Astrocyte (in vitro differentiated cells and primary cell): ENCODE measurements at regions not wholly inside any gene's neighbourhood (a gene's known extent, or its start where the extent isn't known, plus 50 kb on each side); places are given as distances from the start of the nearest gene placed in this dataset.

Experiments used
- CTCF ChIP-seq: IDR thresholded peaks from 2 replicates; pipeline ENCODE4 v1.5.1; 2011; ENCODE audit warnings: low read depth, mild to moderate bottlenecking, inconsistent platforms, low read length, moderate library complexity; ENCODE audit not compliant: insufficient read depth
- EZH2 ChIP-seq: IDR thresholded peaks from 2 replicates; pipeline ENCODE4 v1.6.1; 2012; ENCODE audit warnings: mild to moderate bottlenecking, low read length, inconsistent platforms; ENCODE audit not compliant: insufficient read depth

- TF ChIP-seq CTCF (no peak), EZH2 (no peak)
Observed at GRCh38 chr4:10345381-10345784, 111.8 kb downstream of the ZNF518B start.
